Ishikawa (cell line): ENCODE measurements at regions not wholly inside any gene's neighbourhood (a gene's known extent, or its start where the extent isn't known, plus 50 kb on each side); places are given as distances from the start of the nearest gene placed in this dataset.

Experiments used
- CEBPB ChIP-seq: IDR thresholded peaks from 2 replicates; pipeline ENCODE4 v1.6.1; 2012
- CREB1 ChIP-seq: IDR thresholded peaks from 2 replicates; pipeline ENCODE4 v1.6.1; 2012; ENCODE audit warnings: low read depth
- EGR1 ChIP-seq: IDR thresholded peaks from 2 replicates; pipeline ENCODE4 v1.6.1; 2012
- FOXM1 ChIP-seq: IDR thresholded peaks from 2 replicates; pipeline ENCODE4 v1.6.1; 2012; ENCODE audit warnings: low read depth, borderline replicate concordance
- RAD21 ChIP-seq: IDR thresholded peaks from 2 replicates; pipeline ENCODE4 v1.6.1; 2012; ENCODE audit warnings: low read depth
- YY1 ChIP-seq: IDR thresholded peaks from 2 replicates; pipeline ENCODE4 v1.6.1; 2012; ENCODE audit warnings: low read depth
- ZBTB7A ChIP-seq: IDR thresholded peaks from 2 replicates; pipeline ENCODE4 v1.6.1; 2012; ENCODE audit warnings: low read depth
- TF ChIP-seq, protein P1 (sequence below): IDR thresholded peaks from 2 replicates; pipeline ENCODE4 v1.6.1; 2012
- TF ChIP-seq, protein P2 (sequence below): IDR thresholded peaks from 2 replicates; pipeline ENCODE4 v1.6.1; 2012

DNA sequence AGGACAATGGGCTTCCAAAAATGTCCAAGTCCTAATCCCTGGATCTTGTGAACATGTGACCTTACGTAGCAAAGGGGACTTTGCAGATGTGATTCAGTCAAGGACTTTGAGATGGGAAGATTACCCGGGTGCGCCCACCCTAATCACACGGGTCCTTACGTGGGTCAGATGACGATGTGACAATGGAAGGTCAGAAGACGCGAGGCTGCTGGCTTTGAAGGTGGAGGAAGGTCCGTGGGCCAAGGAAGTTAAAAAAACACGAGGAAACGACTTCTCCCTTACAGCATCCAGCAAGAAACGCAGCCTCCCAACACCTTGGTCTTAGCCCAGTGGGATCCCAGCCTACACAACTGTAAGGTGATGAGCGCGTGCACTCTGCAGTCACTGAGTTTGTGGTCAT, 860.1 kb downstream of the TBC1D22A start:
- TF ChIP-seq RAD21, result no peak
- TF ChIP-seq CREB1, result no peak
- no peak for TF ChIP-seq YY1
- TF ChIP-seq FOXM1, result no peak
- TF ChIP-seq EGR1, result no peak
- TF ChIP-seq CEBPB, result no peak
- TF ChIP-seq, protein P1, sequence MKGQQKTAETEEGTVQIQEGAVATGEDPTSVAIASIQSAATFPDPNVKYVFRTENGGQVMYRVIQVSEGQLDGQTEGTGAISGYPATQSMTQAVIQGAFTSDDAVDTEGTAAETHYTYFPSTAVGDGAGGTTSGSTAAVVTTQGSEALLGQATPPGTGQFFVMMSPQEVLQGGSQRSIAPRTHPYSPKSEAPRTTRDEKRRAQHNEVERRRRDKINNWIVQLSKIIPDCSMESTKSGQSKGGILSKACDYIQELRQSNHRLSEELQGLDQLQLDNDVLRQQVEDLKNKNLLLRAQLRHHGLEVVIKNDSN, result no peak
- TF ChIP-seq, protein P2, sequence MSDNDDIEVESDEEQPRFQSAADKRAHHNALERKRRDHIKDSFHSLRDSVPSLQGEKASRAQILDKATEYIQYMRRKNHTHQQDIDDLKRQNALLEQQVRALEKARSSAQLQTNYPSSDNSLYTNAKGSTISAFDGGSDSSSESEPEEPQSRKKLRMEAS, result no peak
- no peak for TF ChIP-seq ZBTB7A
